ENCODE measurements at regions not wholly inside any gene's neighbourhood (a gene's known extent, or its start where the extent isn't known, plus 50 kb on each side); places are given as distances from the start of the nearest gene placed in this dataset.
"Not testable (repeated sequence)": the region's sequence is repeated elsewhere in the genome, so short reads cannot be mapped to it uniquely, and the experiment has no call there.

- DNase-seq (ENCODE audit: low spot score) = no peak
Observed at GRCh38 chr14:92223025-92223424, 99.9 kb upstream of the SLC24A4 start.

GRCh38 chr14:92224358-92224954 is 98.5 kb upstream of the SLC24A4 start:
- peak; percentile 39 for DNase-seq (ENCODE audit: low spot score)

- DNase-seq (ENCODE audit: low spot score) = no peak
Observed at GRCh38 chr14:92225731-92226130, 97.2 kb upstream of the SLC24A4 start.

GRCh38 chr14:92226166-92226565 is 96.8 kb upstream of the SLC24A4 start:
- DNase-seq (ENCODE audit: low spot score) = not testable (repeated sequence)

GRCh38 chr14:92236243-92236900 is 86.6 kb upstream of the SLC24A4 start:
- DNase-seq (ENCODE audit: low spot score) = no peak

GRCh38 chr14:92240658-92241057 is 82.3 kb upstream of the SLC24A4 start:
- no peak for DNase-seq (ENCODE audit: low spot score)

- no peak for DNase-seq (ENCODE audit: low spot score)
Observed at GRCh38 chr14:92241966-92242595, 80.9 kb upstream of the SLC24A4 start.

- no peak for DNase-seq (ENCODE audit: low spot score)
Observed at GRCh38 chr14:92244805-92245204, 78.2 kb upstream of the SLC24A4 start.

GRCh38 chr14:92247341-92247740 is 75.6 kb upstream of the SLC24A4 start:
- DNase-seq (ENCODE audit: low spot score) = no peak

- no peak for DNase-seq (ENCODE audit: low spot score)
Observed at GRCh38 chr14:92247947-92248346, 75.0 kb upstream of the SLC24A4 start.

GRCh38 chr14:92248696-92249095 is 74.3 kb upstream of the SLC24A4 start:
- DNase-seq (ENCODE audit: low spot score) = no peak

GRCh38 chr14:92250366-92250765 is 72.6 kb upstream of the SLC24A4 start:
- DNase-seq (ENCODE audit: low spot score) = not testable (repeated sequence)

- no peak for DNase-seq (ENCODE audit: low spot score)
Observed at GRCh38 chr14:92252323-92252722, 70.6 kb upstream of the SLC24A4 start.

- DNase-seq (ENCODE audit: low spot score) = no peak
Observed at GRCh38 chr14:92253381-92253894, 69.5 kb upstream of the SLC24A4 start.

GRCh38 chr14:92254786-92255185 is 68.2 kb upstream of the SLC24A4 start:
- peak; percentile 38 for DNase-seq (ENCODE audit: low spot score)

GRCh38 chr14:92258934-92259333 is 64.0 kb upstream of the SLC24A4 start:
- no peak for DNase-seq (ENCODE audit: low spot score)

- DNase-seq (ENCODE audit: low spot score) = no peak
Observed at GRCh38 chr14:92259613-92260357, 63.2 kb upstream of the SLC24A4 start.

GRCh38 chr14:92263681-92264080 is 59.3 kb upstream of the SLC24A4 start:
- DNase-seq (ENCODE audit: low spot score) = no peak

GRCh38 chr14:92264195-92264594 is 58.8 kb upstream of the SLC24A4 start:
- no peak for DNase-seq (ENCODE audit: low spot score)

- DNase-seq (ENCODE audit: low spot score) = no peak
Observed at GRCh38 chr14:92266216-92266615, 56.7 kb upstream of the SLC24A4 start.

Data from H4 (cell line).